Ovary (tissue), 7 donors: ENCODE measurements at regions not wholly inside any gene's neighbourhood (a gene's known extent, or its start where the extent isn't known, plus 50 kb on each side); places are given as distances from the start of the nearest gene placed in this dataset.

Experiments used
- DNase-seq, 5 donors: peaks; one replicate each; pipeline ENCODE4 v3.0.0-alpha.2; 2019 to 2020
- H3K27ac ChIP-seq, 2 donors: fragments of 200-600 bp; one replicate each; pipeline versions ENCODE4 v1.5.1 to v1.8.0; 2019 to 2022
- H3K27me3 ChIP-seq: fragments of 200-600 bp; one replicate; pipeline ENCODE4 v1.8.0; 2022
- H3K36me3 ChIP-seq: fragments of 200-600 bp; sonication (generic); one replicate; pipeline ENCODE4 v1.5.1; 2019
- H3K4me1 ChIP-seq: one replicate; pipeline ENCODE4 v1.8.1; 2013; ENCODE audit warnings: mild to moderate bottlenecking, moderate library complexity; ENCODE audit not compliant: insufficient read depth
- H3K4me3 ChIP-seq: fragments of 200-600 bp; sonication (generic); one replicate; pipeline ENCODE4 v1.5.1; 2017
- H3K9me3 ChIP-seq, 2 donors: fragments of 200-600 bp in 1 of 2; sonication (generic) in 1 of 2; one replicate each; pipeline versions ENCODE4 v1.5.1 to v1.8.1; 2013 to 2019; ENCODE audit warnings: mild to moderate bottlenecking in 1 of 2, moderate library complexity in 1 of 2
- CTCF ChIP-seq, 3 donors: fragments of 450-650 bp in 2 of 3; fragments of 200-600 bp in 1 of 3; IDR thresholded peaks; one replicate each; pipeline versions ENCODE4 v1.5.1 to v1.8.0; 2016 to 2022; ENCODE audit warnings: antibody characterized with exemption in 3 of 3, mild to moderate bottlenecking in 1 of 3
- EP300 ChIP-seq: sonication (generic); formaldehyde crosslinking; IDR thresholded peaks from one replicate; pipeline ENCODE4 v1.6.1; 2017; ENCODE audit warnings: antibody characterized with exemption
- POLR2A ChIP-seq: fragments of 450-650 bp; IDR thresholded peaks from one replicate; pipeline ENCODE4 v1.6.1; 2017; ENCODE audit warnings: antibody characterized with exemption, mild to moderate bottlenecking, moderate library complexity
- WGBS, 3 donors: extraction: QIAGEN DNeasy Blood & Tissue Kit in 1 of 3; methylation state at CpG; one replicate each; pipeline versions ENCODE4 v1.1.5 to v1.1.7; 2013 to 2017; 5-methylcytosine and 5-hydroxymethylcytosine counted together
- intact Hi-C, 4 donors: fragments of 100-400 bp; cut with DNase I; formaldehyde crosslinking; loops; one replicate each; pipeline versions ENCODE4 v1.11.0 to v1.15.1; 2022 to 2023
- donor health status: DM: no; HTN: no; CAD: no; lungs with moderate emphysema.
- donor health status: DM: no; HTN: no; CAD: no.
- donor health status: Bipolar disorder and iron deficiency.
- donor health status: DM: no; HTN: no; CAD: no.
- donor health status: DM: yes; HTN: yes; CAD: no.

- H3K36me3 ChIP-seq: no peaks in the 10 kb centered on the region
- intact Hi-C loops: no loop called here
- no peak overlapping the region for H3K27ac ChIP-seq
- H3K4me3 ChIP-seq: no peak overlapping the region
- H3K27me3 ChIP-seq: no peaks in the 10 kb centered on the region
- no peak for DNase-seq
- TF ChIP-seq CTCF (IDR thresholded peaks at IDR 0.05): no peak
- TF ChIP-seq POLR2A: no peak
- WGBS, 3 donors: 83 to 94% (median 90%) methylated on average over 1 of the region's 1 CpG
- H3K9me3 ChIP-seq: no peaks in the 10 kb centered on the region
- no peaks in the 10 kb centered on the region for H3K4me1 ChIP-seq
Measured at GRCh38 chr5:106093134-106093533, 1577.6 kb downstream of the EFNA5 start.

GRCh38 chr5:106092455-106092854 lies 1578.3 kb downstream of the EFNA5 start:
- Histone ChIP-seq H3K36me3 (no peaks in the 10 kb centered on the region), H3K27ac (no peak overlapping the region), H3K9me3 (no peaks in the 10 kb centered on the region), H3K27me3 (no peaks in the 10 kb centered on the region), H3K4me1 (no peaks in the 10 kb centered on the region), H3K4me3 (no peak overlapping the region)
- intact Hi-C loops: no loop called here
- TF ChIP-seq CTCF (IDR thresholded peaks at IDR 0.05): no peak
- TF ChIP-seq POLR2A: no peak
- TF ChIP-seq EP300: no peak
- WGBS, 3 donors: 83 to 87% (median 85%) methylated on average over 1 of the region's 1 CpG
- no peak for DNase-seq

- H3K27me3 ChIP-seq: no peaks in the 10 kb centered on the region
- no peaks in the 10 kb centered on the region for H3K9me3 ChIP-seq
- no peak overlapping the region for H3K27ac ChIP-seq
- intact Hi-C loops: no loop called here
- TF ChIP-seq POLR2A: no peak
- TF ChIP-seq EP300: no peak
- TF ChIP-seq CTCF (IDR thresholded peaks at IDR 0.05): no peak
- no peaks in the 10 kb centered on the region for H3K4me1 ChIP-seq
- no peak overlapping the region for H3K4me3 ChIP-seq
- H3K36me3 ChIP-seq: no peaks in the 10 kb centered on the region
- DNase-seq: no peak
Measured at GRCh38 chr5:106089073-106089472, 1581.7 kb downstream of the EFNA5 start.

- Histone ChIP-seq H3K36me3 (no peaks in the 10 kb centered on the region), H3K27ac (no peak overlapping the region), H3K4me1 (no peaks in the 10 kb centered on the region), H3K27me3 (no peaks in the 10 kb centered on the region), H3K4me3 (no peak overlapping the region), H3K9me3 (no peaks in the 10 kb centered on the region)
- intact Hi-C loops: no loop called here
- DNase-seq: no peak
- TF ChIP-seq CTCF (IDR thresholded peaks at IDR 0.05) (no peak), EP300 (no peak), POLR2A (no peak)
Measured at GRCh38 chr5:106088462-106088861, 1582.3 kb downstream of the EFNA5 start.

DNA sequence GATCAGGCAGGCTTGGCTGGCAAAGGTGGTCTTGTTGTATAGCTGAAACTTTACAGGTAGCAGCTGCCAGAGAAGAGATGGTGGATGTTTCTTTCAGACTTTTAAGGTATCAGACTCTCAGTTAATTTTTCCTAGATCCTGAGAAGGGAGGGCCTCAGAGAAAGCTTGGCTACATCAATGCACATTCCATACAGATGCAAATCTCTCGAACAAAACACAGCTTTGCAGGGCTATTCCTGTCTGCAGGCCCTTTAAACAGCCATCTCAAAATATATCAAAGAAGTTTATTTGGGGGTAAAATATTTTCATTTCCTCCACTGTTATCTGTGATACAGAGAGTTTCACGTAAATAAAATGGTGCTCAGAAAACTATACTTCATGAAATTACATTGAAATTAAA lies 1584.4 kb downstream of the EFNA5 start:
- WGBS, 3 donors: 63 to 67% (median 66%) methylated on average over 2 of the region's 2 CpGs
- H3K9me3 ChIP-seq: no peaks in the 10 kb centered on the region
- no peaks in the 10 kb centered on the region for H3K27me3 ChIP-seq
- no peaks in the 10 kb centered on the region for H3K4me1 ChIP-seq
- H3K27ac ChIP-seq: no peak overlapping the region
- no peak overlapping the region for H3K4me3 ChIP-seq
- TF ChIP-seq CTCF (IDR thresholded peaks at IDR 0.05): no peak
- TF ChIP-seq POLR2A: no peak
- TF ChIP-seq EP300: no peak
- no peak for DNase-seq
- intact Hi-C loops: no loop called here
- H3K36me3 ChIP-seq: no peaks in the 10 kb centered on the region
